KG1 (cell line): ENCODE measurements at regions not wholly inside any gene's neighbourhood (a gene's known extent, or its start where the extent isn't known, plus 50 kb on each side); places are given as distances from the start of the nearest gene placed in this dataset.

Experiments used
- DNase-seq: peaks from one replicate; lab custom pipeline; 2025; lab: John Stamatoyannopoulos, UW

DNA sequence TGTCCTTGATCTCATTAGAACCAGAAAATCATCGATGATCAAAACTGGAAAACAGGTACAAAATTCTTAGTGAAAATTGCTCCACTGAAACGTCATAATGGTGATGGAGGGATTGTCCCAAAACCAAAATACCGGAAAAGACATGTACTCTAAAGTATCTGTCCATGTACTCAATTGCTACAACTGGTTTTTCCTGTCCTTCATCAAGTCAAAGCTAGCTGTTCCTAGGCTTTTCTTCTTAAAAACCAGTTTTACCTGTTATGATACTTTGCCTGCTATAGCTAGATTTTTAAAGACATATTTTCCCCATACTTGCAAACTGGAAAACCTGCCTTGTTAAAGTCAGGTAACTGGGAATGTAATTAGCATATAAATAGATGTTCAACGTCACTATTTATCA is 50.5 kb upstream of the LRRC1 start:
- DNase-seq = no peak

DNA sequence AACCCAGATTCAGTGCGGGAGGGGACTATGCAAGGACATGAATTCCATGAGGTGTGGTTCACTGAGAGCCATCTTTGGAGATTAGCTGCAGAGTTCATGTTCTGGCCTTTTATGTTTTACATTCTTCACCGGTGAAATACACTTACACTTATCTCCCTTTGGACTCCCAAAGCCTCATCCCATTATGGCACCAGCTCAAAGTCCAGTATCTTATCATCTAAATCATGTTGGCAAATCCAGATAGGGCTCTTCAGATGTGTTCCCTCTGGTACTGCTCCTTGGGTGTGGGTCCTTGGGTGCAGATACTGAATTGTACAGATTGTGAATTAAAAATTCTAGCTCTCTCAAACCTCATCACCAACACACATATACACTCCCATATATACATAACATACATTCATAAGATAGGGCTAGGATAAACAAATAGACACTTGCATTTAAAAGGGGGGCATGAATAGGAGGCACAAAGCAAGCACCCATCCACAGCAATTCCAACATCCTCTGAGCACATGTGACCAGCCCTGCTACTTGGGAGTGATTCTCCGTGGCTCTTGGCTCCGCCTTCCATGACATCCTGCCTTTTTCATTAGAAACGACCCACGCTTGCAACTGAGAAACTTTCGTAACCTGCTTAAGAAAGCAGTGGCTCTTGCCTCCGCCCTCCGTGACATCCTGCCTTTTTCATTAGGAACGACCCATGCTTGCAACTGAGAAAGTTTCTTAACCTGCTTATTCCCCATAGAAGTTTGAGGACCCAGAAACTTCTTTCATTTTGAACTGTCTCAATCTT is 53.6 kb upstream of the LRRC1 start:
- no peak for DNase-seq

DNA sequence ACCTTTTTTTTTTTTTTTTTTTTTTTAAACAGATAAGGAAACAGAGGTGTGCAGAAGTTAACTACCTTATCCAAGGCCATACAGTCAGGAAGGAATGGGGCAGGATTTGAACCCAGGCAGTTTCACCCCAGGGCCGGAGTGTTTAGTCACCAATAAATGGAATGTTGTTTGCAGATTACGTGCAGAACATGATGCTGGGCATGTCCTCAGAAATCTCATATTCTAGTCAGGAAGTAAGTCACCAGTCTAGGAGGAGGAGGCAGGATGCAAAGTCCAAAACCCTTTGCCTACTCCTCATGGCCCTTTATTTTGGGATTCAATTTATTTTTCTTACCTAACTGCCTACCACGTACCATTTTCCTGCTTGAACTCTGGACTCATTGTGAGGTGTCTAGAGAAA is 57.1 kb upstream of the LRRC1 start:
- no peak for DNase-seq

DNA sequence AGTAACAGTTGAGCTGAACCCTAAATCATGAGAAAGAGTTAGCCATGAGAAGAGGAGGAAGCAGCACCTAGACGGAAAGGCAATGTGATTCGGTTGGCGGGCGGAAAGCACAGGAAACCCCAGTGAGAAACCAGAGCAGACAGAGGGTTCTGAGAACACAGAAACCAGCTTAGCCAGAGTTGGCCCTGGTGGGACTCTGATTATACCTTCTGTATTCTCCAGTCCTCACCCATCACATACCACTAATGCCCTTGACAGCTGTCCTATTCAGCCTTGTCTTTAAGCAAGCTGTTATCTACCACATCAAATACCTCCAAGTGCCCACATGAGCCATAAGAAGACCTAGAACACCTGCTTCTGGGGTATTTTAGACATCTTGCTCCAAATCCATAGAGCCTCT is 58.9 kb upstream of the LRRC1 start:
- DNase-seq = peak; percentile 37

GRCh38 chr6:53734473-53735299 is 60.1 kb upstream of the LRRC1 start:
- peak; percentile 27 for DNase-seq

DNA sequence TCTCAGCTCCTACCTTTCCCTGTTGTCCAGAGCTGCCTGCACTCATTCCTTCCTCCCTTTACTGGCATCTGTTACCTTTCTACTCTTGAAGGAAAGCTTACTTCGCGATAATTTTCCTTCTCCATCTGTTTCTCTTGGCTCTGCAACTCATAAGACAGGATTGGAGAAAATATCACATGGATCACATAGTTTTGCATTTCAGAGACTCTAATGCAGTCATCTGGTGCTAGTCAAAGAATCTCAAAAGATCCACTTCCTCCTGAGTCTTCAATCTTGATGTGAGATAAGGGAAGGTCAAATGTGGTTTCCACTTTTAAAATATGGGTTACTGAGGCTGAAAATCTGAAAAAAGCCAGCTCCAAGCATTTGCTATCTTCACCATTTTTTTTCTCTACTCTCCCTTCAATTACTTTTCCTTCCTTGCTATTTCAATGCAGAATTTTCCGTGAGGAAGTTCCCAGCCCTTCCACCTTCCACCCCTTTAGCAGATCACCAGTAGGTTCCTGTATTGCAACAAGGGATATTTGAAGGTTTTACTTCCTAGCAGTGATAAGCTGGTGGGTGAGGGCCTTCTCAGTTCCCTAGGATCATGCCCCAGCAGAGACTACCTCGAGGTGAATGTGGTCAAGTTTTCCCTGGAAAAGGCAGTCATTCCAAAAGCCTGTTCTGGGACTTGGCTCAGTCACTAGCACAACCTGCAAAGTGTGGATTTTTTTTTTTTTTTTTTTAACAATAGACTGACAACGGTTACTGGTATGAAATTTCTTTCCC is 62.8 kb upstream of the LRRC1 start:
- no peak for DNase-seq

DNA sequence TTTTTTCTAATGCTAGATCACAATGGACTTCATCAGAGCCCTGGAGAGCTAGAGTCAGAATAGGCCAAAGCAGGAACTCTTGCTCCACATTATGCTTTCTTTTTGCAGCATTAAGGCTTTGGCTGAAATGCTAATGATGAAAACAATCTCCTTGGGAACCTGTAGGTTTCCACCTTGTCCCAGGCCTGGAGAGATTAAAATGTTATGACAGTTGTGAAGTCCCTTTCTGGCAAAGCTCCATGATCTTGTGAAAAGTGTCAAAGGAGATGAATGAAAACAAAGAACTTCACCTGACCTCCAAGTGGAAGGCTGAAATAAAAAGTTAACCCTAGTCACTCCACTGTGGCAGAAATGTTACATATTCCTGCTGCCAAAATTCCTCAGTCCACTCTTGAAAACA is 64.0 kb upstream of the LRRC1 start:
- DNase-seq = no peak

DNA sequence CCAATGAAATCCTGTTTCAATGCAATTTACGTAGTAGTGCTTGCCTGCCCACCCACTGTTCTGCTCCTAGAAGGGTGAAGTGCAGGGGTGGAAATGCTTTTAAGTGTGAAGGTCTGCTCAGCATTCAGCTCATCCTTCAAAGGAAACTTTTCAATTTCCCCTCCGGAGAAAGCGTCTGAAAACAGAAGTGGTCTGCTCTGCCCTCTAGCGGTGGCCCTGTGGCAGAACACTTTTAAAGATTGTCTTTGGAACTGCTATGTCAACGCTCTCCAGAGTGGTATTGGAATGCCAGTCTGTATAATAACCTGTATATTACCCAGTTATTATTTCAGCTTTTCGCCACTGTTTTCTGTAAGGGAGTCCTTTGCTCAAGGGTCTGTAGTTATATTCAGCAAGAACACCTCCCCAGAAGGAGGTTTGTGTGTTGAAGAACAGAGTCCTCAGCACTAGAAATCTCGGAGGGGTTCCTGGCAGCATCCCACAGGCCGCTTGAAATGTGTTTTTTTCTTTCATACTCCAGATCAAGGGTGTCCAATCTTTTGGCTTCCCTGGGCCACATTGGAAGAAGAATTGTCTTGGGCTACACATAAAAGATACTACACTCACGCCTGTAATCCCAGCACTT is 63.1 kb upstream of the KLHL31 start:
- DNase-seq = peak; percentile 22

- DNase-seq = no peak
Measured at GRCh38 chr6:53727748-53728147, 62.2 kb upstream of the KLHL31 start.

DNA sequence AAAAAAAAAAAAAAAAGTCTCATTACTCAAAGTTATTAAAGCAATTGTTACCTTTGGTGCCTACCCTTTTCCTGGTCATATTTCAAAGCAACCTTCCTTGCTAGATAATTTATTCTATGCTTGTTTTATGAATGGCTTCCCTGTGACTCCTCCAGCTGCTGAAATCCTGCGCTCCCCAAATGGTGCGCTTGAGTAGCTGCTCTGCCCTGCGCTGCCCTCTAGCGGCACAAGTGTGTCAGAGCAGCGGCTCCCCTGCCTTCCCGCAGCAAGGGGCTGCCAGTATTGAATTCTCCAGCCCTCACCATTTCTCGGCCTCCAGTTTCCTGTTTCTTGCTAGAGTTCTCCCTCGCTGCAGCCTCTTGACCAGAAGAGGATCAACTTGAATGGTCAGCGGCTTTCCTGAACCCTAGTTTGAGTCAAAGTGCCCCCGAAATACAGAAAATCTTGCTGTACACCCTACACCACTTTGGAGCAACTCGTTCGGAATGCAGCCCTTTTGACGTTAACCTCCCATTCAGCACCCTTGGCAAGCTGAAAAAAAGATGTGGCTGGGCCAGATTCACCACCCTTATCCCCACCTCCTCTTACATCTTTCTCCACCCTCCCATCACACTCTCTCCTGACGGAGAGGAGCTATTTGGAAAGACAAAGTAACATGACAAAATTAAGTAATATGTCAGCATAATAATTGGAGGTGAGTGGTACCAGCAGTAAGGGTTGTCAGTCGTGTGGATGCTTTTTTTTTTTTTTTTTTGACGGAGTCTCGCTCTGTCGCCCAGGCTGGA is 60.4 kb upstream of the KLHL31 start:
- DNase-seq = peak; percentile 56

DNA sequence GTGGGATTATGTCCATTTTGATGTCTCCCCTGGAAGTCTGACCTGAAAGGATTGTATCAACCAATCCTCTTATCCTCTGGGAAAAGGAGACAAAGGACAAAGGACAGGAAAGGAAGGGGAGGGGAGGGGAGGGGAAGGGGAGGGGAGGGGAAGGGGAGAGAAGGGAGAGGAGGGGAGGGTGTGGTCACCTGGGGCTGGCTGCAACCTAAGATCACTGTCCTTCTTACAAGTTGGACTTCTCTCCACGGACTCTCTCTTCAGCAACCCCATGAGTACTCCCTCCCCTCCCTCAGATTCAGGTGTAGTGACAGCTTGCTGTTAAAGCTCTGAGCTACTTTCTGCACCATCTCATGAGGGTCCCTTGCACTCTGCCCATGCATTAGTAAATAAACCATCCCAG is 58.9 kb upstream of the KLHL31 start:
- DNase-seq = no peak

DNA sequence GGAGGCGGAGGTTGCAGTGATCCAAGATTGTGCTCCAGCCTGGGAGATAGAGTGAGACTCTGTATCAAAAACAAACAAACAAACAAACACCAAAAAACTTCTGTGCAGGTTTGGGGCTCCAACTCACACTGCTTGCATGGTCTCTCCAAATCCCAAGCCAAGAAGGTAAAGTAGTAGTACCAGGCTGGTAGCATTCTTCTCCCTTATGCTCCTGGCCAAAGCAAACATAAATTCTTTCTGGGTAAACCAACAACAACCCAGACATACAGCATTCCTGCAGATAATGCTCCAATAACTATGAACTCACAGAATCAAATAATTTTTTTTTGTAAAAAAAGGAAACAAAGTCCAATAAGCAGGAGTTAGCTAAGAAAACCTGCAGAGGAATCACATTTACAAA is 57.8 kb upstream of the KLHL31 start:
- no peak for DNase-seq

- no peak for DNase-seq
Measured at GRCh38 chr6:53721766-53722165, 56.2 kb upstream of the KLHL31 start.

DNA sequence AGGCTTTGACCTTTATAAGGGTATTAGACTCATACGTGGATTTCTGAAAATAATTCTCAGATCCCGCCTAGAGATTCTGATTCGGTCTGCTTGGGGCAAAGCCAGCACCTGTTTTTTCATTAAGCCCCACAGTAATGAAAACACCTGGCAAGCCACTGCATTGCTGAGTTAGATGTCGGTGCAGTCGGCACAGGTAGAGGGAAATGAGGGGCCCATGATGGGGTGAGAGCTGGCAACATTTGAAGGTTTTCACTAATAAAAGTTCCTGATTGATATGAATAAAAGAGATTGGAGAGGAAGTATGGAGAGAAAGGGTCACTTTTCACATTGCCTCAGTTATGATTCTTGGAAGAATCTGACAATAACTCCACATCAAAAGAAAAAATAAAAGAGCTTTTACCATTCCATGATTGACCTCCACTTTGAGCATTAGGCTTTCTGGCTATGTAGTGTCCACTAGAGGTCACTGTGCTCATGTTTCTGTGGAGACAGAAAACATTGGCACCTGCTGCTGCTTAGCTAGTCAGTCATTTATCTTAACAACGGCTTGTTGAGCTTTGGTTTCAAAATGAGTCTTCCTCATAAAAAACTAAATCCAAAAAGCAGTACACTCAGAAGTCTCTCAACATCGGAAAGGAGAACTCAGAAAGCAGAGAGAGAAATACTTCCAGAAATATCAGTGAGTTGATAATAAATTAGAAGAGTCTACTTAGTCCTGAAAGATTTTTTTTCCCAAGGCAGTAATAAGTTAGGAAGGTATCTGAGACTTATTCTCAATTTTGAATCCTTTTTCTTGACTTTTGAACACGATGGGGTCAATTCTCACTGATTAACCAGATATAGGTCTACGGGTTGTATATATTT is 53.3 kb upstream of the KLHL31 start:
- peak; percentile 68 for DNase-seq

DNA sequence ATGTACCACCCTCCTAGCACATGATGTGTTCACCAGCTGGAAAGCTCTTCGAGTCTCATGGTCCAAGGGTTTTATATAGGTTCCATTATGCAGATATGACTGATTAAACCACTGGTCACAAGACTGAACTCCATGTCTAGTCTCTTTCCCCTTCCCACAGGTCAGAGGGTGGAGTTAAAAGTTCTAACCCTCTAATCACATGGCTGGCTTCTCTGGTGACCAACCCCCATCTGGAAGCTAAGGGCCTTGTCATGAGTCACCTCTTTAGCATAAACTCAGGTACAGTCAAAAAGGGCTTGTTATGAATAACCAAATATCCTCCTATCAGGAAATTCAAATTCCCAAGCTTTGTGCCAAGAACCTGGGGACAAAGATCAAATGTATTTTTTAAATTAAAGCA is 52.0 kb upstream of the KLHL31 start:
- no peak for DNase-seq

DNA sequence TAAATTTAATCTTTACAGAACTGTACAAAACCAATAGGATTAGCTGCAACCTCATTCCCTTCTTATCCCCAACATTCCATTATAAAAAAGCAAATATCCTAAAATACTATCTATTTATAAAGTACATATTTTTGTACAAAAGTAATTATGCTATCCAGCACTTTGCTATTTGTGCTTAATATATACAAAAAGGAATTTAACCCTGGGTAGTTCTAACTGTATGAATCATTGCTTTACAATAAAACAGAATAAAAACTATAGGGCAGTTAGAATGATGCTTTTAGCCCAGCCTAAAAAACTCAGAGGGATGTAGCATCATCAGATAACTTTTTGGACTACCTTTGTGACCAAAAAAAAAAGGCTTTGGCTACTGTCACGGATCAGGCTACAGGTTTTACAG is 49.9 kb upstream of the KLHL31 start:
- DNase-seq = no peak
